Ovary (tissue), 3 donors: ENCODE measurements at regions not wholly inside any gene's neighbourhood (a gene's known extent, or its start where the extent isn't known, plus 50 kb on each side); places are given as distances from the start of the nearest gene placed in this dataset.

Source experiments
- POLR2A ChIP-seq: fragments of 450-650 bp; IDR thresholded peaks from one replicate; pipeline ENCODE4 v1.6.1; 2017; ENCODE audit warnings: antibody characterized with exemption, mild to moderate bottlenecking, moderate library complexity
- TF ChIP-seq, protein P1 (sequence below), 3 donors: fragments of 450-650 bp in 2 of 3; fragments of 200-600 bp in 1 of 3; IDR thresholded peaks; one replicate each; pipeline versions ENCODE4 v1.5.1 to v1.8.0; 2016 to 2022; ENCODE audit warnings: antibody characterized with exemption in 3 of 3, mild to moderate bottlenecking in 1 of 3
- donor health status: DM: no; HTN: no; CAD: no.

GRCh38 chr10:35898716-35899440 lies 256.8 kb upstream of the FZD8 start:
- TF ChIP-seq, protein P1, sequence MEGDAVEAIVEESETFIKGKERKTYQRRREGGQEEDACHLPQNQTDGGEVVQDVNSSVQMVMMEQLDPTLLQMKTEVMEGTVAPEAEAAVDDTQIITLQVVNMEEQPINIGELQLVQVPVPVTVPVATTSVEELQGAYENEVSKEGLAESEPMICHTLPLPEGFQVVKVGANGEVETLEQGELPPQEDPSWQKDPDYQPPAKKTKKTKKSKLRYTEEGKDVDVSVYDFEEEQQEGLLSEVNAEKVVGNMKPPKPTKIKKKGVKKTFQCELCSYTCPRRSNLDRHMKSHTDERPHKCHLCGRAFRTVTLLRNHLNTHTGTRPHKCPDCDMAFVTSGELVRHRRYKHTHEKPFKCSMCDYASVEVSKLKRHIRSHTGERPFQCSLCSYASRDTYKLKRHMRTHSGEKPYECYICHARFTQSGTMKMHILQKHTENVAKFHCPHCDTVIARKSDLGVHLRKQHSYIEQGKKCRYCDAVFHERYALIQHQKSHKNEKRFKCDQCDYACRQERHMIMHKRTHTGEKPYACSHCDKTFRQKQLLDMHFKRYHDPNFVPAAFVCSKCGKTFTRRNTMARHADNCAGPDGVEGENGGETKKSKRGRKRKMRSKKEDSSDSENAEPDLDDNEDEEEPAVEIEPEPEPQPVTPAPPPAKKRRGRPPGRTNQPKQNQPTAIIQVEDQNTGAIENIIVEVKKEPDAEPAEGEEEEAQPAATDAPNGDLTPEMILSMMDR (IDR thresholded peaks at IDR 0.05) = no peak
- no peak for TF ChIP-seq POLR2A
